Mammary epithelial cell (primary cell): ENCODE measurements at regions not wholly inside any gene's neighbourhood (a gene's known extent, or its start where the extent isn't known, plus 50 kb on each side); places are given as distances from the start of the nearest gene placed in this dataset.

Experiments used
- EZH2 ChIP-seq: IDR thresholded peaks from 2 replicates; pipeline ENCODE4 v1.6.1; 2012; ENCODE audit warnings: low read length, inconsistent platforms, borderline replicate concordance
- TF ChIP-seq, protein P1 (sequence below), 2 donors: IDR thresholded peaks in 1 of 2; conservative IDR thresholded peaks in 1 of 2; 2 replicates each; pipeline ENCODE4 v1.5.1; 2011 to 2012; ENCODE audit warnings: inconsistent platforms in 2 of 2, low read length in 2 of 2, mild to moderate bottlenecking in 2 of 2, control low read depth in 1 of 2, low read depth in 1 of 2; ENCODE audit not compliant: insufficient read depth in 1 of 2; ENCODE audit errors: extremely low read depth in 1 of 2

DNA sequence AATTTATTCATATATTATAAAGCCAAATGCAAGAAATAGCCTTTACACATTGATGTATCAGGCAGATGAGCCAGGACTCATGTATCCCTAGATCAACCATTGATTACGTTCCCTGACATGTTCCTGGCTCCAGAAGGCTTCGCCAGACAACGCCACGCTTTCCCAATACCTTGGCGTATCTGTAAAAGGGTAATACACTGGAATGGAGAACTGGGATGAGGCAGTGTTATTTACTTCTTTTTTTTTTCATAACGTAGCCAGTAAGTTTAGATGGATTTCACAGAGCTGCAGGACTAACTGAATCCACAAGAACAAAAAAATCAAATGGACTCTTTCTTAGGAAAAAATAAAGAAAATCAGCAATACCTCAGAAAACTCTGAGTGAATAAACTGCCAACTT lies 588.1 kb upstream of the SEMA3D start:
- TF ChIP-seq EZH2, result no peak
- TF ChIP-seq, protein P1, sequence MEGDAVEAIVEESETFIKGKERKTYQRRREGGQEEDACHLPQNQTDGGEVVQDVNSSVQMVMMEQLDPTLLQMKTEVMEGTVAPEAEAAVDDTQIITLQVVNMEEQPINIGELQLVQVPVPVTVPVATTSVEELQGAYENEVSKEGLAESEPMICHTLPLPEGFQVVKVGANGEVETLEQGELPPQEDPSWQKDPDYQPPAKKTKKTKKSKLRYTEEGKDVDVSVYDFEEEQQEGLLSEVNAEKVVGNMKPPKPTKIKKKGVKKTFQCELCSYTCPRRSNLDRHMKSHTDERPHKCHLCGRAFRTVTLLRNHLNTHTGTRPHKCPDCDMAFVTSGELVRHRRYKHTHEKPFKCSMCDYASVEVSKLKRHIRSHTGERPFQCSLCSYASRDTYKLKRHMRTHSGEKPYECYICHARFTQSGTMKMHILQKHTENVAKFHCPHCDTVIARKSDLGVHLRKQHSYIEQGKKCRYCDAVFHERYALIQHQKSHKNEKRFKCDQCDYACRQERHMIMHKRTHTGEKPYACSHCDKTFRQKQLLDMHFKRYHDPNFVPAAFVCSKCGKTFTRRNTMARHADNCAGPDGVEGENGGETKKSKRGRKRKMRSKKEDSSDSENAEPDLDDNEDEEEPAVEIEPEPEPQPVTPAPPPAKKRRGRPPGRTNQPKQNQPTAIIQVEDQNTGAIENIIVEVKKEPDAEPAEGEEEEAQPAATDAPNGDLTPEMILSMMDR (conservative IDR thresholded peaks at IDR 0.05 in 1 of 2, IDR thresholded peaks at IDR 0.05 in 1 of 2; ENCODE audit: extremely low read depth in 1 of 2, insufficient read depth in 1 of 2, low read depth in 1 of 2, low read length in 2 of 2), result no peak
